ENCODE measurements at regions not wholly inside any gene's neighbourhood (a gene's known extent, or its start where the extent isn't known, plus 50 kb on each side); places are given as distances from the start of the nearest gene placed in this dataset.
"Not testable (repeated sequence)": the region's sequence is repeated elsewhere in the genome, so short reads cannot be mapped to it uniquely, and the experiment has no call there.

DNA sequence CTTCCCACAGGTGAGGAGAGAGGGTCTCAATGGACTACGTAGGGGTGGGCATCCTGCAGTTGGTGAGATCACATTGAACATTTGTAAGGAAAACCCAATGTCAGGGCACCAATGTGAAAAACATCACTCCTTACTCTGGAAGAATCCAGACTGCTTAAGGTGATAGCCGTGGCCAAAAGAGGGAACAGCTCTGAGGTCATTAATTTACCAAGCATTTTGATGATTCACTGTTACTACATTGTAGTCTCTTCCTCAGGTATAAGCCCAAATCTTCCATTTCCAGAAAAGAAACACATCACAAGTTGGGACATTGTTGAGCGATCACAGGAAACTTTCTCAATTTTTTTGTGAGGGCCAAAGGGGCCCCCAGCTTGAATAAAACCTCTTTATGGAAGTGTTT lies 61.1 kb upstream of the SPTLC3 start:
- no peak for DNase-seq (ENCODE audit: low read depth)
- no peaks in the 10 kb centered on the region for H3K27me3 ChIP-seq (ENCODE audit: control insufficient read depth, insufficient read depth, low read length)
- no peak overlapping the region for H3K4me3 ChIP-seq (ENCODE audit: low read depth, low read length)
- TF ChIP-seq, protein P1, sequence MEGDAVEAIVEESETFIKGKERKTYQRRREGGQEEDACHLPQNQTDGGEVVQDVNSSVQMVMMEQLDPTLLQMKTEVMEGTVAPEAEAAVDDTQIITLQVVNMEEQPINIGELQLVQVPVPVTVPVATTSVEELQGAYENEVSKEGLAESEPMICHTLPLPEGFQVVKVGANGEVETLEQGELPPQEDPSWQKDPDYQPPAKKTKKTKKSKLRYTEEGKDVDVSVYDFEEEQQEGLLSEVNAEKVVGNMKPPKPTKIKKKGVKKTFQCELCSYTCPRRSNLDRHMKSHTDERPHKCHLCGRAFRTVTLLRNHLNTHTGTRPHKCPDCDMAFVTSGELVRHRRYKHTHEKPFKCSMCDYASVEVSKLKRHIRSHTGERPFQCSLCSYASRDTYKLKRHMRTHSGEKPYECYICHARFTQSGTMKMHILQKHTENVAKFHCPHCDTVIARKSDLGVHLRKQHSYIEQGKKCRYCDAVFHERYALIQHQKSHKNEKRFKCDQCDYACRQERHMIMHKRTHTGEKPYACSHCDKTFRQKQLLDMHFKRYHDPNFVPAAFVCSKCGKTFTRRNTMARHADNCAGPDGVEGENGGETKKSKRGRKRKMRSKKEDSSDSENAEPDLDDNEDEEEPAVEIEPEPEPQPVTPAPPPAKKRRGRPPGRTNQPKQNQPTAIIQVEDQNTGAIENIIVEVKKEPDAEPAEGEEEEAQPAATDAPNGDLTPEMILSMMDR (IDR thresholded peaks at IDR 0.05; ENCODE audit: insufficient read depth, low read length, poor library complexity, severe bottlenecking) = no peak
- no peaks in the 10 kb centered on the region for H3K36me3 ChIP-seq (ENCODE audit: control insufficient read depth, insufficient read depth, low read length)

DNA sequence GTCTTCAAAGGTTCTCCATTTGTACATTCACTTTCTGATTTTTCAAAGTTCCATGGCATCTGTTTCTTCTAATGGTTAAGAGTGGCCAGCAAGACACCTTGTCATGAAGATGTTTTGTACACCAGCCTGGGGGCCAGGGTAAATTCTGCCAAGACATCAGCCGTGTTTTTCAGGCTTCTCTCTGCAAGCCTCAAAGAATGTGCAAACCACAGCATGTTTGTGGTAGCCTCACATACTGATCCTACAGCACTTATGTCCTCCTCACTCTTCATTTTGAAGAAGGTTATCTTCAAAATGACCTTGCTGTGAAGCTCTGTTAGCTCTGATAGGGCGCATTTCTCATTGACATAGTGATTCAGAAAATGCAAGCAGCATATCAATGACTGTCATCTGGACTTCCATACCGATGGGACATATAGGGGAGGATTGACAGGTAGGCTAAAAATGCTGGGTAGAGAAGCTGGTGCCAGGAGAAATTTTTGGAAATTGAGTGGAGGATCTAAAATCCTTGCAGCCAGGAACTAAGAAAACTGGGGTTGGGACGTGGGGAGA lies 59.3 kb upstream of the SPTLC3 start:
- Histone ChIP-seq H3K27me3 (ENCODE audit: control insufficient read depth, insufficient read depth, low read length) (no peaks in the 10 kb centered on the region), H3K36me3 (ENCODE audit: control insufficient read depth, insufficient read depth, low read length) (no peaks in the 10 kb centered on the region), H3K4me3 (ENCODE audit: low read depth, low read length) (no peak overlapping the region)
- TF ChIP-seq, protein P1 (IDR thresholded peaks at IDR 0.05; ENCODE audit: insufficient read depth, low read length, poor library complexity, severe bottlenecking) = no peak
- DNase-seq (ENCODE audit: low read depth) = no peak

DNA sequence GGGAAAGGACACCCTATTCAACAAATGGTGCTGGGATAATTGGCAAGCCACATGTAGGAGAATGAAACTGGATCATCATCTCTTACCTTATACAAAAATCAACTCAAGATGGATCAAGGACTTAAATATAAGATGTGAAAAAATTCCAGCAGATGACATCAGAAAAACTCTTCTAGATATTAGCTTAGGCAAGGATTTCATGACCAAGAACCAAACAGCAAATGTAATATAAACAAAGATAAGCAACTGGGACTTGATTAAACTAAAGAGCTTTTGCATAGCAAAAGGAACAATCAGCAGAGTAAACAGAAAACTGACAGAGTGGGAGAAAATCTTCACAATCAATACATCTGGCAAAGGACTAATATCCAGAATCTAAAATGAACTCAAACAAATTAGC lies 54.5 kb upstream of the SPTLC3 start:
- DNase-seq (ENCODE audit: low read depth); H3K36me3 ChIP-seq (ENCODE audit: control insufficient read depth, insufficient read depth, low read length); H3K27me3 ChIP-seq (ENCODE audit: control insufficient read depth, insufficient read depth, low read length); H3K4me3 ChIP-seq (ENCODE audit: low read depth, low read length): not testable (repeated sequence)

DNA sequence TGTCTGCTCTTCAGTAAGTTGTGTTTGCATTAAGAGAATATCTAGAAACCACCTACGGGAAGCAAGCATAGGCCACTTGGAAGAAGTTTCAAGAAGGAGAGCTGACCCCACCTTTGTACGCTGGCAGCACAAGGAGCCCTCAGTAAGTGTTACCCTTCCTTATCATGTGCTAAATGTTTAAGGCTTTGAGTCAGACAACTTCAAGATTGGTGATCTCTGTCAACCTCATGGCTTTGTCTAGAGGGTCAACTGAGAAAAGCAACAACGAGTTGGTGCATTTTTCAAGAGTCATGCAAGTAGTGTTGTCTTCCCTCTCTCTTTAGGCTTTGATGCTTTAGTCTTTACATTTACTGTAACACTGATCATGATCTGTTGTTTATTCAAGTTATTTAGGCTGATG lies 53.2 kb upstream of the SPTLC3 start:
- TF ChIP-seq, protein P1 (IDR thresholded peaks at IDR 0.05; ENCODE audit: insufficient read depth, low read length, poor library complexity, severe bottlenecking) = no peak
- Histone ChIP-seq H3K27me3 (ENCODE audit: control insufficient read depth, insufficient read depth, low read length) (no peaks in the 10 kb centered on the region), H3K36me3 (ENCODE audit: control insufficient read depth, insufficient read depth, low read length) (no peaks in the 10 kb centered on the region), H3K4me3 (ENCODE audit: low read depth, low read length) (no peak overlapping the region)
- DNase-seq (ENCODE audit: low read depth) = no peak

DNA sequence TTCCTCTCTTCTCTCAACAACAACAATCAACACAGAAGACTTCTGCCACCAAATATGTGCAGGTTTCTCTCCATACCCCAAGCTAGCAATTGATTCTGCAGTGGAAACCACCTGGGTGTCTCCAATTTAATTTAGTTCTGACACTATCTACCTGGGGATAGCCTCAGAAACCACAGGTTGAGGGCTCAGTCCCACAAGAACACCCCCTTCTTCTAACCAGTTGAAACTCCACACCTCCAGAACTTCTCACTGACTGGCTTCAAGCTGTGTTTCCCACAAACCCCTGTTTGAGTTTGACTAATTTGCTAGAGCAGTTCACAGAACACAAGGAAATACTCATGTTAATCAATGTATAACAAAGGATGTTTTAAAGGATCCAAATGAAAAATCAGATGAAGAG lies 52.5 kb upstream of the SPTLC3 start:
- no peak for DNase-seq (ENCODE audit: low read depth)
- Histone ChIP-seq H3K36me3 (ENCODE audit: control insufficient read depth, insufficient read depth, low read length) (no peaks in the 10 kb centered on the region), H3K4me3 (ENCODE audit: low read depth, low read length) (no peak overlapping the region), H3K27me3 (ENCODE audit: control insufficient read depth, insufficient read depth, low read length) (no peaks in the 10 kb centered on the region)
- TF ChIP-seq, protein P1 (IDR thresholded peaks at IDR 0.05; ENCODE audit: insufficient read depth, low read length, poor library complexity, severe bottlenecking) = no peak

DNA sequence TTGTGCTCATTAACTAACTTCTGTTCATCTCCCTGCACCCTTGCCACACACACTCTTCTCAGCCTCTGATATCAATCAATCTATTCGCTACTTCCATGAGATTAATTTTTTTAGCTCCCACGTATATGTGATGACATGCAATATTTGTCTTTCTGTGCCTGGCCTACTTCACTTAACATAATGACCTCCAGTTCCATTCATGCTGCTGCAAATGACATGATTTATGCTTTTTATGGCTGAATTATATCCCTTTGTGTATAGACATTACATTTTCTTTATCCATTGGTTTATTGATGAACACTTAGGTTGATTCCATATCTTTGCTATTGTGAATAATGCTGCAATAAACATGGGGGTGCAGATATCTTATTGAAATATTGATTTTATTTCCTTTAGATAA lies 50.8 kb upstream of the SPTLC3 start:
- TF ChIP-seq, protein P1 (IDR thresholded peaks at IDR 0.05; ENCODE audit: insufficient read depth, low read length, poor library complexity, severe bottlenecking) = no peak
- Histone ChIP-seq H3K36me3 (ENCODE audit: control insufficient read depth, insufficient read depth, low read length) (no peaks in the 10 kb centered on the region), H3K27me3 (ENCODE audit: control insufficient read depth, insufficient read depth, low read length) (no peaks in the 10 kb centered on the region), H3K4me3 (ENCODE audit: low read depth, low read length) (no peak overlapping the region)
- no peak for DNase-seq (ENCODE audit: low read depth)
